ENCODE measurements at regions not wholly inside any gene's neighbourhood (a gene's known extent, or its start where the extent isn't known, plus 50 kb on each side); places are given as distances from the start of the nearest gene placed in this dataset.

GRCh38 chr4:63965875-63966274 lies 443.4 kb downstream of the TECRL start:
- dilution Hi-C loops (cut with HindIII; ENCODE audit: low sequenced_read_pairs, unreplicated experiment), result no loop called here
- no peaks in the 10 kb centered on the region for H3K9me1 ChIP-seq (ENCODE audit: insufficient read depth, low read length)
- WGBS, 2 experiments (ENCODE audit: extremely low coverage in 2 of 2, insufficient read length in 1 of 2), result no CpG with 5 or more reads among the region's 2 CpGs

More at GRCh38 chr4:63965875-63966274, 443.4 kb downstream of the TECRL start:
- no peak overlapping the region for H3K4ac ChIP-seq (ENCODE audit: low read depth, low read length)
- DNase-seq (no peak), ATAC-seq (ENCODE audit: low read depth) (no peak)
- no peak overlapping the region for H4K91ac ChIP-seq (ENCODE audit: insufficient read depth, low read depth, low read length)
- no peaks in the 10 kb centered on the region for H3K79me1 ChIP-seq (ENCODE audit: low read depth in 1 of 2, low read length in 2 of 2)
- H4K20me1 ChIP-seq (ENCODE audit: insufficient read depth, low read length), result no peaks in the 10 kb centered on the region
- POLR2A ChIA-PET (ENCODE audit: unreplicated experiment), result no interaction called here
- no peak overlapping the region for H2AK5ac ChIP-seq (ENCODE audit: low read depth, low read length)
- no peak overlapping the region for H4K5ac ChIP-seq (ENCODE audit: low read depth, low read length)
- no peak overlapping the region for H3K56ac ChIP-seq (ENCODE audit: extremely low read depth, insufficient read depth, low read length)
- H2AFZ ChIP-seq (replicated peaks; ENCODE audit: low read length, poor library complexity), result no peak overlapping the region
- H3K14ac ChIP-seq (replicated peaks; ENCODE audit: low read depth, low read length), result no peak overlapping the region
- BruUV-seq (replicated peaks), result no TSS peak
- H3K9ac ChIP-seq (ENCODE audit: low read depth, low read length), result no peak overlapping the region
- in situ Hi-C loops (cut with MboI; ENCODE audit: low sequenced_read_pairs) (no loop called here), intact Hi-C loops (cut with micrococcal nuclease) (no loop called here)
- H3K4me1 ChIP-seq (ENCODE audit: control insufficient read depth, insufficient read depth, low read length), result no peaks in the 10 kb centered on the region
- TF ChIP-seq RAD21 (IDR thresholded peaks at IDR 0.05; ENCODE audit: low read length) (no peak), POLR2A (IDR thresholded peaks at IDR 0.05; ENCODE audit: low read depth, low read length) (no peak), USF2 (IDR thresholded peaks at IDR 0.05; ENCODE audit: low read depth, low read length) (no peak), BHLHE40 (IDR thresholded peaks at IDR 0.05; ENCODE audit: low read depth, low read length) (no peak), CTCF (conservative IDR thresholded peaks at IDR 0.05; ENCODE audit: low read depth, low read length) (no peak), ELK1 (IDR thresholded peaks at IDR 0.05; ENCODE audit: borderline replicate concordance, low read depth, low read length) (no peak), MAZ (IDR thresholded peaks at IDR 0.05; ENCODE audit: borderline replicate concordance, low read depth, low read length) (no peak), FOS (IDR thresholded peaks at IDR 0.05; ENCODE audit: low read depth, low read length) (no peak), RFX5 (IDR thresholded peaks at IDR 0.05; ENCODE audit: low read depth, low read length) (no peak), RCOR1 (IDR thresholded peaks at IDR 0.05; ENCODE audit: insufficient replicate concordance, low read length) (no peak), MAFK (IDR thresholded peaks at IDR 0.05; ENCODE audit: low read depth, low read length) (no peak)
- no peak overlapping the region for H3K4me3 ChIP-seq (ENCODE audit: insufficient read depth, low read depth, low read length)
- H4K8ac ChIP-seq (ENCODE audit: low read depth in 2 of 2, low read length in 2 of 2), result no peak overlapping the region
- no peak overlapping the region for H2BK20ac ChIP-seq (ENCODE audit: low read depth, low read length)
- H2BK5ac ChIP-seq (ENCODE audit: low read depth, low read length, poor library complexity, severe bottlenecking), result no peak overlapping the region
- CTCF ChIA-PET, result interaction anchor here (0.7 kb wide), 1 partner anchor 9 kb away, joined by 3 read pairs; no protein-coding TSS in a partner anchor
- no peak overlapping the region for H2BK120ac ChIP-seq (ENCODE audit: low read depth, low read length)
- H3K36me3 ChIP-seq (ENCODE audit: control insufficient read depth, insufficient read depth, low read length), result no peaks in the 10 kb centered on the region
- H2BK15ac ChIP-seq (ENCODE audit: low read depth, low read length), result no peak overlapping the region
- no peak overlapping the region for H3K23ac ChIP-seq (ENCODE audit: low read depth, low read length)
- no peak overlapping the region for H3K27ac ChIP-seq (ENCODE audit: insufficient read depth, low read length)
- H3K9me3 ChIP-seq (ENCODE audit: control insufficient read depth, insufficient read depth, low read length), result 0 out of 2 replicates have a peak, but pooled peaks cover 2% of the 10 kb centered on the region
- H3K27me3 ChIP-seq (ENCODE audit: control insufficient read depth, insufficient read depth, low read length), result no peaks in the 10 kb centered on the region
- no peak overlapping the region for H2AK9ac ChIP-seq (replicated peaks; ENCODE audit: low read depth, low read length, poor library complexity)
- H3K4me2 ChIP-seq (ENCODE audit: low read depth, low read length), result no peak overlapping the region
- no peak overlapping the region for H3K18ac ChIP-seq (ENCODE audit: low read depth, low read length)

All from IMR-90 (cell line).